ENCODE measurements at regions not wholly inside any gene's neighbourhood (a gene's known extent, or its start where the extent isn't known, plus 50 kb on each side); places are given as distances from the start of the nearest gene placed in this dataset.

- TF ChIP-seq CTCF (conservative IDR thresholded peaks at IDR 0.05; ENCODE audit: low read depth, low read length) (no peak), EZH2 (IDR thresholded peaks at IDR 0.05; ENCODE audit: borderline replicate concordance, low read depth, low read length, poor library complexity, severe bottlenecking) (no peak)
Observed at GRCh38 chr2:142189501-142189900, 58.7 kb upstream of the LRP1B start.
